ENCODE measurements at regions not wholly inside any gene's neighbourhood (a gene's known extent, or its start where the extent isn't known, plus 50 kb on each side); places are given as distances from the start of the nearest gene placed in this dataset.
"Not testable (repeated sequence)": the region's sequence is repeated elsewhere in the genome, so short reads cannot be mapped to it uniquely, and the experiment has no call there.

DNA sequence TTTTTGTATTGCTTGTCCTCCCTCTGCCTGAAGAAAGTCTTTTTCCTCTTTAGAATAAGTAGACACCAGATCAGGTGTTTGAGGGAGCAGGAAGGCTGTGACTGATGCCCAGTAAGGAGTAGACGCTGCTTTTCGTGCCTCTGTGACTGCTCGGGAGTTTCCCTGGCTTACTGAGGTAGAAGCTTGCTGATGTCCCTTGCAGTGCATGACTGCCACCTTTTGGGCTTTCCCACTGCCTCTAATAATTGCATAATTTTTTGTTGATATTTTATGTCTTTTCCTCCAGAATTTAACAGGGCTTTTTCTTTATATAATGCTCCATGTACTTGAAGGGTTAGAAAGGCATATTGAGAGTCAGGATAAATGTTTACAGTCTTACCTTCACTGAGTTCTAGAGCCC lies 1240.2 kb downstream of the CDY2B start:
- POLR2A ChIA-PET, result no interaction called here
- Histone ChIP-seq H4K20me1 (replicated peaks; ENCODE audit: control insufficient read depth, extremely low read depth, insufficient read depth, low read length) (no peaks in the 10 kb centered on the region), H3K4me1 (ENCODE audit: control insufficient read depth, extremely low read depth, insufficient read depth, low read length) (no peaks in the 10 kb centered on the region), H3K9me1 (replicated peaks; ENCODE audit: control insufficient read depth, extremely low read depth, insufficient read depth, low read length) (no peaks in the 10 kb centered on the region), H3K27ac (ENCODE audit: insufficient read depth, low read depth, low read length) (no peak overlapping the region), H3K9ac (replicated peaks; ENCODE audit: extremely low read depth, insufficient read depth, low read length) (no peak overlapping the region), H3K36me3 (ENCODE audit: control insufficient read depth in 2 of 2, extremely low read depth in 1 of 2, insufficient read depth in 2 of 2, low read length in 2 of 2) (no peaks in the 10 kb centered on the region), H3K79me2 (ENCODE audit: control insufficient read depth, insufficient read depth, low read length) (no peaks in the 10 kb centered on the region), H3K9me3 (replicated peaks; ENCODE audit: control insufficient read depth, insufficient read depth, low read length) (no peaks in the 10 kb centered on the region), H3K4me2 (ENCODE audit: insufficient read depth, low read length) (no peak overlapping the region), H2AFZ (ENCODE audit: low read depth, low read length) (no peak overlapping the region), H3K4me3 (replicated peaks in 1 of 3; ENCODE audit: insufficient read depth in 1 of 3, low read depth in 1 of 3, low read length in 3 of 3) (no peak overlapping the region), H3K27me3 (ENCODE audit: control insufficient read depth in 2 of 2, insufficient read depth in 2 of 2, low read length in 2 of 2) (no peaks in the 10 kb centered on the region)
- peak; percentile 19 for DNase-seq (ENCODE audit: low read depth, low spot score)
- no TSS peak for BruUV-seq (replicated peaks)
- CTCF ChIA-PET, result no interaction called here
- TF ChIP-seq MYC (IDR thresholded peaks at IDR 0.05; ENCODE audit: low read depth, low read length) (no peak), JUN (IDR thresholded peaks at IDR 0.05; ENCODE audit: borderline replicate concordance, insufficient read depth, insufficient read length, low read depth) (no peak), GATA2 (IDR thresholded peaks at IDR 0.05; ENCODE audit: insufficient read depth, insufficient read length, low read depth, low read length) (no peak)
- TF ChIP-seq, protein P1, sequence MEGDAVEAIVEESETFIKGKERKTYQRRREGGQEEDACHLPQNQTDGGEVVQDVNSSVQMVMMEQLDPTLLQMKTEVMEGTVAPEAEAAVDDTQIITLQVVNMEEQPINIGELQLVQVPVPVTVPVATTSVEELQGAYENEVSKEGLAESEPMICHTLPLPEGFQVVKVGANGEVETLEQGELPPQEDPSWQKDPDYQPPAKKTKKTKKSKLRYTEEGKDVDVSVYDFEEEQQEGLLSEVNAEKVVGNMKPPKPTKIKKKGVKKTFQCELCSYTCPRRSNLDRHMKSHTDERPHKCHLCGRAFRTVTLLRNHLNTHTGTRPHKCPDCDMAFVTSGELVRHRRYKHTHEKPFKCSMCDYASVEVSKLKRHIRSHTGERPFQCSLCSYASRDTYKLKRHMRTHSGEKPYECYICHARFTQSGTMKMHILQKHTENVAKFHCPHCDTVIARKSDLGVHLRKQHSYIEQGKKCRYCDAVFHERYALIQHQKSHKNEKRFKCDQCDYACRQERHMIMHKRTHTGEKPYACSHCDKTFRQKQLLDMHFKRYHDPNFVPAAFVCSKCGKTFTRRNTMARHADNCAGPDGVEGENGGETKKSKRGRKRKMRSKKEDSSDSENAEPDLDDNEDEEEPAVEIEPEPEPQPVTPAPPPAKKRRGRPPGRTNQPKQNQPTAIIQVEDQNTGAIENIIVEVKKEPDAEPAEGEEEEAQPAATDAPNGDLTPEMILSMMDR (IDR thresholded peaks at IDR 0.05; ENCODE audit: extremely low read depth in 1 of 2, insufficient read depth in 1 of 2, low read depth in 1 of 2, low read length in 2 of 2), result peak in 1 of 2 donors; percentile 5
- intact Hi-C loops (cut with micrococcal nuclease) (no loop called here), dilution Hi-C loops (cut with MboI; ENCODE audit: extremely low pct_ligation_motif_present, low sequenced_read_pairs) (no loop called here)
- peak; percentile 89 for FAIRE-seq

DNA sequence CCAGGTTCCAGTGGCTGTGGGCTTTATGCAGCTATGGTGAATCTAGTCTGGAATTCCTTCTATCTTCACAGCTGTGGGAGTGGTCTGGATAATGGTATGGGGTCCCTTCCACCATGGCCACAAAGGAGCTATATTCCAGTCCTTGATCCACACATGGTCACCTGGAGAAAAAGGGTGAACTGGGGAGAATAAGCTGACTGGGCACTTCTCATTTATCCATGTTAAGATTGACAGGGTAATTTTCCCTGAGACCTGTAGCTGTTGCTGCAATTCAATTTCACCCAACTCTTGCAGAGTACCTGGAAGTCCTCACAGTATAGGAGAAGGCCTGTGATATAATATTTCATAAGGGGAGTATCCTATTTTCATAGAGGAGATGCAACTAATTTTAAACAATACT lies 1241.3 kb downstream of the CDY2B start:
- intact Hi-C loops (cut with micrococcal nuclease); H3K36me3 ChIP-seq (ENCODE audit: control insufficient read depth in 2 of 2, extremely low read depth in 1 of 2, insufficient read depth in 2 of 2, low read length in 2 of 2); FAIRE-seq; H2AFZ ChIP-seq (ENCODE audit: low read depth, low read length); DNase-seq (ENCODE audit: low read depth, low spot score); H3K9me3 ChIP-seq (replicated peaks; ENCODE audit: control insufficient read depth, insufficient read depth, low read length); H3K27me3 ChIP-seq (ENCODE audit: control insufficient read depth in 2 of 2, insufficient read depth in 2 of 2, low read length in 2 of 2); H3K79me2 ChIP-seq (ENCODE audit: control insufficient read depth, insufficient read depth, low read length); H3K9me1 ChIP-seq (replicated peaks; ENCODE audit: control insufficient read depth, extremely low read depth, insufficient read depth, low read length); BruUV-seq (replicated peaks); H3K27ac ChIP-seq (ENCODE audit: insufficient read depth, low read depth, low read length); H3K4me1 ChIP-seq (ENCODE audit: control insufficient read depth, extremely low read depth, insufficient read depth, low read length); CTCF ChIA-PET; dilution Hi-C loops (cut with MboI; ENCODE audit: extremely low pct_ligation_motif_present, low sequenced_read_pairs); H4K20me1 ChIP-seq (replicated peaks; ENCODE audit: control insufficient read depth, extremely low read depth, insufficient read depth, low read length); H3K9ac ChIP-seq (replicated peaks; ENCODE audit: extremely low read depth, insufficient read depth, low read length); H3K4me3 ChIP-seq (replicated peaks in 1 of 3; ENCODE audit: insufficient read depth in 1 of 3, low read depth in 1 of 3, low read length in 3 of 3); POLR2A ChIA-PET; H3K4me2 ChIP-seq (ENCODE audit: insufficient read depth, low read length): not testable (repeated sequence)

All from endothelial cell of umbilical vein (primary cell).